ENCODE measurements at regions not wholly inside any gene's neighbourhood (a gene's known extent, or its start where the extent isn't known, plus 50 kb on each side); places are given as distances from the start of the nearest gene placed in this dataset.

GRCh38 chr9:75639971-75640610 is 250.4 kb upstream of the PCSK5 start:
- no peaks in the 10 kb centered on the region for H3K79me2 ChIP-seq (ENCODE audit: insufficient read depth, low read length)
- POLR2A ChIA-PET: no interaction called here

More at GRCh38 chr9:75639971-75640610, 250.4 kb upstream of the PCSK5 start:
- no TSS peak for BruUV-seq (replicated peaks)
- CTCF ChIA-PET: no interaction called here
- RAD21 ChIA-PET (ENCODE audit: low non-redundant PET in 1 of 2, low total read pairs in 2 of 2, uncharacterized antibody in 2 of 2, unreplicated experiment in 2 of 2): no interaction called here
- ATAC-seq (no peak), DNase-seq (ENCODE audit: low read depth, low spot score) (no peak)
- no peak overlapping the region for H3K4me2 ChIP-seq (ENCODE audit: low read length)
- H3K9me2 ChIP-seq (ENCODE audit: insufficient read depth): no peaks in the 10 kb centered on the region
- H4K20me1 ChIP-seq (ENCODE audit: insufficient read depth): no peaks in the 10 kb centered on the region
- H3K27me3 ChIP-seq (ENCODE audit: insufficient read depth, low read length): peaks cover 19% of the 10 kb centered on the region
- H3K36me3 ChIP-seq (ENCODE audit: control insufficient read depth in 1 of 2, insufficient read depth in 2 of 2, low read length in 2 of 2): no peaks in the 10 kb centered on the region
- no peak overlapping the region for H3K4me3 ChIP-seq (replicated peaks in 1 of 2; ENCODE audit: low read depth in 1 of 2, low read length in 2 of 2)
- no peak overlapping the region for H3K27ac ChIP-seq (ENCODE audit: low read depth, low read length)
- H3K9me3 ChIP-seq (ENCODE audit: control insufficient read depth in 1 of 2, insufficient read depth in 1 of 2, low read depth in 1 of 2, low read length in 2 of 2): no peaks in the 10 kb centered on the region
- intact Hi-C loops (cut with micrococcal nuclease): no loop called here
- H3K9ac ChIP-seq (ENCODE audit: low read length): no peak overlapping the region
- no peak for TF ChIP-seq TCF7L2 (IDR thresholded peaks at IDR 0.05; ENCODE audit: borderline replicate concordance, extremely low read depth, insufficient read depth, insufficient read length)
- no peak for TF ChIP-seq EZH2 (IDR thresholded peaks at IDR 0.05)
- TF ChIP-seq MAX (IDR thresholded peaks at IDR 0.05): no peak
- no peak for TF ChIP-seq FOSL1 (IDR thresholded peaks at IDR 0.05; ENCODE audit: low read depth)
- no peak for TF ChIP-seq POLR2A (IDR thresholded peaks at IDR 0.05; ENCODE audit: borderline replicate concordance, extremely low read depth, insufficient read depth, insufficient read length)
- no peak for TF ChIP-seq RAD21 (IDR thresholded peaks at IDR 0.05; ENCODE audit: low read depth)
- no peak for TF ChIP-seq ATF3 (IDR thresholded peaks at IDR 0.05)
- no peak for TF ChIP-seq EZH2phosphoT487 (IDR thresholded peaks at IDR 0.05; ENCODE audit: borderline replicate concordance)
- TF ChIP-seq EGR1 (IDR thresholded peaks at IDR 0.05; ENCODE audit: low read depth): no peak
- TF ChIP-seq POLR2AphosphoS5 (IDR thresholded peaks at IDR 0.05; ENCODE audit: low read depth, low read length): no peak
- no peak for TF ChIP-seq ELF1 (IDR thresholded peaks at IDR 0.05; ENCODE audit: borderline replicate concordance, low read depth)
- no peak for TF ChIP-seq ZFX (IDR thresholded peaks at IDR 0.05)
- no peak for TF ChIP-seq REST (IDR thresholded peaks at IDR 0.05; ENCODE audit: low read depth)
- TF ChIP-seq CEBPB (IDR thresholded peaks at IDR 0.05; ENCODE audit: low read depth): no peak
- no peak for TF ChIP-seq JUND (IDR thresholded peaks at IDR 0.05)
- no peak for TF ChIP-seq ZBTB33 (IDR thresholded peaks at IDR 0.05; ENCODE audit: extremely low read depth, insufficient replicate concordance, low read length)
- no peaks in the 10 kb centered on the region for H3K4me1 ChIP-seq (ENCODE audit: control insufficient read depth in 1 of 2, insufficient read depth in 2 of 2, low read length in 2 of 2)
- no peak overlapping the region for H2AFZ ChIP-seq (ENCODE audit: low read depth, low read length, poor library complexity, severe bottlenecking)
